GM12878 (cell line): ENCODE measurements at regions not wholly inside any gene's neighbourhood (a gene's known extent, or its start where the extent isn't known, plus 50 kb on each side); places are given as distances from the start of the nearest gene placed in this dataset.

Experiments
- CEBPB ChIP-seq, 2 experiments: fragments of 150-350 bp in 1 of 2; IDR thresholded peaks; 2 replicates each; pipeline ENCODE4 v1.6.1; 2012 to 2014; ENCODE audit warnings: low read depth in 2 of 2, low read length in 2 of 2, borderline replicate concordance in 1 of 2, inconsistent platforms in 1 of 2
- EED ChIP-seq: sonication (generic); IDR thresholded peaks from 2 replicates; pipeline ENCODE4 v1.6.1; 2016; ENCODE audit warnings: antibody characterized with exemption, low read depth
- GATAD2B ChIP-seq: fragments of 450-650 bp; conservative IDR thresholded peaks from 2 replicates; pipeline ENCODE4 v1.6.1; 2017; ENCODE audit warnings: low read depth, mild to moderate bottlenecking, moderate library complexity
- KAT2A ChIP-seq: conservative IDR thresholded peaks from 2 replicates; pipeline ENCODE4 v1.6.1; 2011; ENCODE audit warnings: low read depth, low read length; ENCODE audit not compliant: control insufficient read depth
- MEF2B ChIP-seq: fragments of 450-650 bp; IDR thresholded peaks from 2 replicates; pipeline ENCODE4 v1.6.1; 2018; ENCODE audit warnings: mild to moderate bottlenecking, moderate library complexity; ENCODE audit not compliant: partially characterized antibody, poor library complexity, severe bottlenecking
- MYC ChIP-seq: IDR thresholded peaks from 2 replicates; pipeline ENCODE4 v1.6.1; 2011; ENCODE audit warnings: mild to moderate bottlenecking, low read length, moderate library complexity, inconsistent platforms; ENCODE audit not compliant: insufficient read depth, insufficient replicate concordance, insufficient read length, severe bottlenecking
- NR2C1 ChIP-seq: fragments of 450-650 bp; IDR thresholded peaks from 2 replicates; pipeline ENCODE4 v1.6.1; 2017; ENCODE audit warnings: antibody characterized with exemption, mild to moderate bottlenecking, moderate library complexity
- POLR2AphosphoS5 ChIP-seq: IDR thresholded peaks from 2 replicates; pipeline ENCODE4 v1.6.1; 2011; ENCODE audit warnings: mild to moderate bottlenecking, low read length, inconsistent platforms
- SMAD1 ChIP-seq: fragments of 450-650 bp; IDR thresholded peaks from 2 replicates; pipeline ENCODE4 v1.6.1; 2018; ENCODE audit warnings: mild to moderate bottlenecking, low read depth; ENCODE audit not compliant: partially characterized antibody
- TF ChIP-seq, protein P1 (sequence below): fragments of 450-650 bp; IDR thresholded peaks from 2 replicates; pipeline ENCODE4 v1.6.1; 2017; ENCODE audit warnings: mild to moderate bottlenecking, moderate library complexity
- TF ChIP-seq, protein P2 (sequence below): fragments of 450-650 bp; IDR thresholded peaks from 2 replicates; pipeline ENCODE4 v1.6.1; 2017; ENCODE audit warnings: mild to moderate bottlenecking

DNA sequence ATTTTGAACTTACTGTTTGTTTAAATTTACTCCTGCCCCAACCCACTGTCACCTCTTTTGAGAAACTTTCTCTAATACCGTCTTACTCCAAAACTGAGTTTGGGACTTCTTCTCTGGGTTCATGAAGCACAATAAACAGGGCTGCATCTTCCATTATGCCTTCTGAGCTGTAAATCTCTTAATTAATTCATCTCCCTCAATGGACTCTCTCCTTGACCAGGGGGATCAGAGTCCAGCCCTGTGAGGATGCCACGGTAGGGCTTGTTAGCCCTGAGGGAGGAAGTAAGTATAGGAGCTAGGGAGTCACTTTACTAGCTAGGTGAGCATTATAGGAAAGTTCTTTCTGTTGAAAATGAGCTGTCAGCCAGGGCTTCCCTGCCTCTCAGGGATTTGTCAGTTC lies 299.3 kb upstream of the SATB1 start (continued):
- TF ChIP-seq, protein P1, sequence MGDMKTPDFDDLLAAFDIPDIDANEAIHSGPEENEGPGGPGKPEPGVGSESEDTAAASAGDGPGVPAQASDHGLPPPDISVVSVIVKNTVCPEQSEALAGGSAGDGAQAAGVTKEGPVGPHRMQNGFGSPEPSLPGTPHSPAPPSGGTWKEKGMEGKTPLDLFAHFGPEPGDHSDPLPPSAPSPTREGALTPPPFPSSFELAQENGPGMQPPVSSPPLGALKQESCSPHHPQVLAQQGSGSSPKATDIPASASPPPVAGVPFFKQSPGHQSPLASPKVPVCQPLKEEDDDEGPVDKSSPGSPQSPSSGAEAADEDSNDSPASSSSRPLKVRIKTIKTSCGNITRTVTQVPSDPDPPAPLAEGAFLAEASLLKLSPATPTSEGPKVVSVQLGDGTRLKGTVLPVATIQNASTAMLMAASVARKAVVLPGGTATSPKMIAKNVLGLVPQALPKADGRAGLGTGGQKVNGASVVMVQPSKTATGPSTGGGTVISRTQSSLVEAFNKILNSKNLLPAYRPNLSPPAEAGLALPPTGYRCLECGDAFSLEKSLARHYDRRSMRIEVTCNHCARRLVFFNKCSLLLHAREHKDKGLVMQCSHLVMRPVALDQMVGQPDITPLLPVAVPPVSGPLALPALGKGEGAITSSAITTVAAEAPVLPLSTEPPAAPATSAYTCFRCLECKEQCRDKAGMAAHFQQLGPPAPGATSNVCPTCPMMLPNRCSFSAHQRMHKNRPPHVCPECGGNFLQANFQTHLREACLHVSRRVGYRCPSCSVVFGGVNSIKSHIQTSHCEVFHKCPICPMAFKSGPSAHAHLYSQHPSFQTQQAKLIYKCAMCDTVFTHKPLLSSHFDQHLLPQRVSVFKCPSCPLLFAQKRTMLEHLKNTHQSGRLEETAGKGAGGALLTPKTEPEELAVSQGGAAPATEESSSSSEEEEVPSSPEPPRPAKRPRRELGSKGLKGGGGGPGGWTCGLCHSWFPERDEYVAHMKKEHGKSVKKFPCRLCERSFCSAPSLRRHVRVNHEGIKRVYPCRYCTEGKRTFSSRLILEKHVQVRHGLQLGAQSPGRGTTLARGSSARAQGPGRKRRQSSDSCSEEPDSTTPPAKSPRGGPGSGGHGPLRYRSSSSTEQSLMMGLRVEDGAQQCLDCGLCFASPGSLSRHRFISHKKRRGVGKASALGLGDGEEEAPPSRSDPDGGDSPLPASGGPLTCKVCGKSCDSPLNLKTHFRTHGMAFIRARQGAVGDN = no peak
- TF ChIP-seq MEF2B = no peak
- TF ChIP-seq CEBPB (IDR thresholded peaks at IDR 0.05; ENCODE audit: borderline replicate concordance in 1 of 2, low read depth in 2 of 2, low read length in 2 of 2) = no peak
- TF ChIP-seq, protein P2, sequence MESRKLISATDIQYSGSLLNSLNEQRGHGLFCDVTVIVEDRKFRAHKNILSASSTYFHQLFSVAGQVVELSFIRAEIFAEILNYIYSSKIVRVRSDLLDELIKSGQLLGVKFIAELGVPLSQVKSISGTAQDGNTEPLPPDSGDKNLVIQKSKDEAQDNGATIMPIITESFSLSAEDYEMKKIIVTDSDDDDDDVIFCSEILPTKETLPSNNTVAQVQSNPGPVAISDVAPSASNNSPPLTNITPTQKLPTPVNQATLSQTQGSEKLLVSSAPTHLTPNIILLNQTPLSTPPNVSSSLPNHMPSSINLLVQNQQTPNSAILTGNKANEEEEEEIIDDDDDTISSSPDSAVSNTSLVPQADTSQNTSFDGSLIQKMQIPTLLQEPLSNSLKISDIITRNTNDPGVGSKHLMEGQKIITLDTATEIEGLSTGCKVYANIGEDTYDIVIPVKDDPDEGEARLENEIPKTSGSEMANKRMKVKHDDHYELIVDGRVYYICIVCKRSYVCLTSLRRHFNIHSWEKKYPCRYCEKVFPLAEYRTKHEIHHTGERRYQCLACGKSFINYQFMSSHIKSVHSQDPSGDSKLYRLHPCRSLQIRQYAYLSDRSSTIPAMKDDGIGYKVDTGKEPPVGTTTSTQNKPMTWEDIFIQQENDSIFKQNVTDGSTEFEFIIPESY = no peak
- TF ChIP-seq GATAD2B = no peak
- no peak for TF ChIP-seq EED
- no peak for TF ChIP-seq NR2C1
- no peak for TF ChIP-seq POLR2AphosphoS5
- no peak for TF ChIP-seq KAT2A
- no peak for TF ChIP-seq MYC
- no peak for TF ChIP-seq SMAD1
